Renal cortex interstitium (tissue), 11 donors: ENCODE measurements at regions not wholly inside any gene's neighbourhood (a gene's known extent, or its start where the extent isn't known, plus 50 kb on each side); places are given as distances from the start of the nearest gene placed in this dataset.

Experiments used
- DNase-seq, 11 donors: peaks; one replicate each; pipeline ENCODE4 v3.0.0-alpha.2; 2013; ENCODE audit warnings: low read depth in 9 of 11, low spot score in 4 of 11; ENCODE audit errors: extremely low read depth in 1 of 11

DNA sequence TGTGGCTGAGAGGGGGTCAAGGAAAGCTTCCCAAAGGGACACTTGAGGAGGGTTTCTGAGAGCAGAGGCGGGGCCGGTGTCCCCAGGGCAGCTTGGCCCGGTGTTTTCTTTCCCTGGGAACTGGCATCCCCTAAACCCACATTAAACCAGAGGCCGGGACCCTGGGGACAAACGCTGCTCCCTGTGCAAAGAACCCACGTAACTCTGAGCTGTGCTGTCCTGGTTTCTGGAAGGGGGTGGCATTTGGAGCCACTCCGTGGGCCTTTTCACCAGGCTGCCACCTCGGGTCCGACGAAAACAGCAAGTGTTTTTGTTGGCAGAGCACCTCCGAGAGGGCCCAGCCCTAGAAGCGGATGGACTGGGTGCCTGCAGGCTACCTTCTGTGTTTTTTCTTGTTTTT lies 100.2 kb upstream of the ANO1 start:
- no peak for DNase-seq

DNA sequence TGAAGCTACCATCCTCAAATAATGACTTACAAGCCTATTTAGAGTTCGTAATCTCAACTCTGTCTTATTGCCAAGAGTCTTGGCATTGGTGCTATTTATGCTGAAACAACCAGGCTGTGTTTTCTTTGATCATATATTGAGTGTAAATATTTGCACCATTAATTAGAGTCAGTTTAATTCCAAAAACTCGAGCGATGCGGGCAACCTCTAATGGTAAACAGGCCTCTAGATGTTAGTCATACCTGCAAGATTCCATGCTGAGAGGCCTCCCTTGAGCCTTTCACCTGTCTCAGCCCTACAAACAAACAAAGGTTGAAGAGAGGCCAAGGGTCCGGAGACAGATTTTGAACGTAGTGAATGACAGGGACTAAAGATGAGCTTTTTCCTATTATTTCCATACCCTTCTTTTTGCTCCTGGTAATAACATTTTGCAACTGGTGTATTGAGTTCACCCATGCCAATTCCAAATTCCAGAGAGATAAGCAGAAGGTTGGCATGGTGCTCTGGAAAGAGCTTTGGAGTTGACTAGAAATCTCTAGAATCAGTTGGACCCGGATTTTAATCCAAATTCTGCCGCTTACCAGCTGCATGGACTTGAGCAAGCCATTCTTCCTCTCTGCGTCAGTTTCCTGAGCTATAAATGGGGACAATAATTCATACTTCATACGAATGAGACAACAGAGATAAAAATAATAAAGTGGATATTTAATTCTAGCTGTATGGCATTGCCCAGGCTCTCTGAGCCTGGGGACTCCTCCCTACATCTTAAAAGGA lies 99.1 kb upstream of the ANO1 start:
- DNase-seq: no peak

DNA sequence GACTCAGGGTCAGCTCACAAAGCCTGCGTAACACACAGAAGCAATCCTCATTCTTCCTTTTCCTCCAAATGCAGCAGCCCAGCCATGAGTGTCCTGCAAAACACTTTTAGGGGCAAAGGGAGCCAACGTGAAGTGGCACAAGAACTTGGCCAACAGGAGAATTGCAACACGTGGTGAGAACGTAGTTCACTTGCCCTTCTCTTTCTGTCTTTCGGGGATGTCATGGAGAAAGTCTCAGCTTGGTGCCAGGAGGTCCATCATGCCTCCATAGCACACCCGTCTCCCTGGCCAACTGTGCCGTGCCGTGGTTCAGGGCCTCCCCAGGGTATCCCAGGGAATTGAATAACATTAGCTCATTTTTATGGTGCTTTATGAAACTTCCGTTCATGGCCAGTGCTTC lies 98.5 kb upstream of the ANO1 start:
- DNase-seq: no peak

DNA sequence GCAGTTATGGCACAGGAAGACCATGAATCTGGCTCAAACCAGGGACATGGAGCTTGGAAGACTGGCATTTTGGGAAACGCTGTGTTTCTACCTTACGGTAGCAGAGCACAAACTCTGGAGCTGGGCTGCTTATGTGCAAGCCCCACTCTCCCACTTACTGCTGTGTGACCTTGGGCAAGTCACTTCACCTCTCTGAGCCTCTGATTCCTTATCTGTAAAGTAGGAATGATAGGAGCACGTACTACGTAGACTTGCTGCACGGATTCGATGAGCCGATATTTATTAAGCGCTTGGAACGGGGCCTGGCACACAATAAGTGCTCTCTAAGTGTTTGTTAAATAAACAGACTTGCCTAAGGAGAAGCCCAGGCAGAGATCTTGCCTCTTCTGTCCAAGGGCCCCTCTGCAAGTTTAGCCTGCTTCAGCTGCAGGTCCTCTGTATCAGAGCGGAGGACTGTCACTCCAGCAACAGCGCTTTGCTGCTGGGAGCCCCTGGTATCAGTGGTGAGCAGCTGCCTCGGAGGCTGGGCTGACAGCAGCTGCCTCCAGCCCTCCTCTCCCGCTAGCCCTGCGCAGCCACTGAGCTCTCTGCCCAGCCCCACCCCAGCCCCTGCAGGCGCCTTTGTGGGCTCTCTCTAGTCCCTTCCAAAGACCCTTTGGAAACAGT lies 96.9 kb upstream of the ANO1 start:
- DNase-seq: no peak

DNA sequence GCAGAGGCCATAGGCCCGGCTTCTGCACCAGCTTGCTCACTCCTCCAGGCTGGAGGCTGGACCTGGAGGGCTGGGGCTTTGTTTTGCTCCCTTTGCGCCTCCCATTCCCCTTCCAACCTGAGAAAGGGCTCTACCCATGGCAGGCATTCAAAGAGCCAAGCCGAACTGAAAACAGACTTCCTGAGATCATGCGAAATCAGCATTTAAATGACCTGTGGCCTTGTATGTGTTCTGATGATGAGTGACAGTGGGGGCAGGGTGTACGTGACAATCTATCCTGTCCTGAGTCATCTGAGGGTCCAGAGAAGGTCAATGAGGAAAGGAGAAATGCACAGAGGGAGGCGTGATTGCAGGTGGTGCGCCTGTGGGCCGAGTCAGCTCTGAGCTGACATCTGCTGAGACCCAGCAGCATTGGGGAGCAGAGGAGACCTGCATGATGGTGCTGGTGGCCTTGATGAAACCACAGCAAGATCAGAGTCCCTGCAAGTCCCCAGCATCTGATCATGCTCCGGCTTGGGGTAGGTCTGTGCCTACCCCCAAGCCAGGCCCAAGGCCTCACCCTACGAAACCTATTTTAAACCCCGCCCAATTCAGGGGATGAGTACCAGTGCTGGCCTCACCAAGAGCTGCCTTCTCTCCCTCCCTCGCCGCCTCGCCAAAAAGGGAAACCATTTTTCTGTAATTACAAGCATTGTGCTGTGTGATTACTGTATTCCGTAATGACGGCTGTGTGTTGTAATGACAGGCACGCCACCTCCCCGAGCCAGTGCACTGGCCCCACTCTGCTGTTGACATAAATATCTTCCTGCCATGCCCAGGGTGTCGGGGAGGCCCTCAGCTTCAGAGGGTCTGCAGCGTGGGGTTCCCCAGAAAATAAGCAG lies 95.2 kb upstream of the ANO1 start:
- DNase-seq: no peak

DNA sequence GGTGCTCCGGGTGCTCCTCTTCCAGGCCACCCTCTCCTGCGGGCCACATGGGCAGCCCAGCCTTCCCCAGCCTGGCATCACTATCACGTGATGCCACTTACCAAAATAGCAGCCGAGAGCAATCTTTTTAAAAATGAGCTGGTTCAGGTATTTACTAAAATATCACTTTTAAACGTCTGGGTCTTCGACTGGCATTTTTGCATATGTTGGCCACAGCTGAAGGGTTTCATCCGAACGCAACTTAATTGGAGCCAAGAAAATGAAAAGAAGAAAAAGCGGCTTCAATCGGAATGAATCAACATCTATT lies 94.6 kb upstream of the ANO1 start:
- DNase-seq: no peak

DNA sequence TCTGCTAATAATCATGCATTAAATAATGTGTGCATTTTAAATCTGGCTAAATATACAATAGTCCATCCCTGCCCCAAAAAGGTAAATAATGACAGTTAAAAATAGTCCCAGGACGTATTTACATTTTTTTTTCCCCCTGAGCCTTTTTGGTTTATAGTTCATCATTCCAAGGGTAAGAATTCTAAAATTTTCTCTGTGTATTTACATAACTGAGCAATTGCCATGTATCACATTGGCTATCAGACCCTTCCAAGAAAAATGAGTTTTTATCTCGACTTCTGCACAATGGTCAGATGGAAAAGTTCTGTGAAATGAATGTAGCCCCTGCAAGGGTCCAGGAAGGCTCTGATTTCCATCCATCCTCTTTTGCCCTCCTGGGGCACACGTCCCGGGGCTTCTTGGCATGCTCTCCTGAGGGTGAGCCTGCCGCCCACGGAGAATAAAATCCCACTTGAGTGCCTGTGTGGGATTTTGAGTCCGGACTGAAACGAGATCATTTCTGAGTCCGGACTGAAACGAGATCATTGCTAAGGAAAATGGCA lies 94.1 kb upstream of the ANO1 start:
- DNase-seq: no peak

DNA sequence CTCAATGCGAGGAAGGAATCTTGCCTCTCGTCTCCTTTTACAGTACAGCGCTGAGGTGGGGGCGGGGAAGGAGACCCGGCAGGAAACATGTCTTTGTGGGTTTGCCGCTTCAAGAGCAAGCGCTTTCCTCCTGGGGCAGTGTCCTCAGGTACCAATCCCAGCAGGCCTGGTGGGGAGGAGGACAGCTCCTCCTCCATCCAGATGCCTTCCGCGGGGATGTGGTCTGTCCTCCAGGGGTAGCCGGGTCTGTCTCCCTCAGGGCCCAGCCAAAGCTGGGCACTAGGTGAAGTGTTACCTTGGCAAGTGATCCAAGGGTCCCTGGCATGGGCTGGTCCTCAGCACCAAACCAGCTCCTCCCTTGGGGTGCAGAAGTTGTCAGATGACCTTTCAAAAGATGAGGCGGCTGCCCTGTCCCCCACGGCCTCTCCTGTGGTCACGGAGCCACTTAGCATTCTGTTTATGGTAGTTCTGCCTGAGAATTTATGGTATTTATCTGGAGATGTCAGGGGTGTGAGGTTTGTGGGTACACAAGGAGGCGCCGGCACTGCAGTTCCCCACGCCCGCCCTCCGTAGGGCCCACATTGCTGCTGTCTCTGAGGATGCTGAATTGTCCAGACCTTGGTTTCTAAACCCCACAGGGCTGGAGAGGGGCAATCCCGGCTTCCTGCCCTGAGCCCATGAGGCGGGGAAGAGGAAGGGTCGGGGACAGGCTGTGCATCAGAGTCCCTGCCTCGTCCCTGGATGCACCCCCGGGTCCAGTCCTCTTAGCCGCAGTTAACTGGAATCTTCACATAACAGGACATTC lies 93.5 kb upstream of the ANO1 start:
- peak in 1 of 11 donors; percentile 26 for DNase-seq

DNA sequence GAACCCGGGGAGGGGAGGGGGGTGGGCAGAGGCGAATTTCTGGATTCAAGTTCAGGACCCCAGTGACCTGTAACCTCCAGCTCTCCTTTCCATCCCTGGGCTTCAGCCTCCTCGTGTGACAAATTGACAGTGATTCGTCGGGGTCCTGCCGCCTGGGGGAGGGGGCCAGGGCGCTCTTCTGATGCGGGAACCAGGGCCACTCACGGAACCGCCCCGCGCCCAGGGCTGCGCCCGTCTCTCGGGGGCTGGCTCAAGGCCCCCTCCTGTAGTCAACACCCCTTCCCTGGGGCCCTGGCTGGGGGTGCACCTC lies 92.8 kb upstream of the ANO1 start:
- DNase-seq: no peak

DNA sequence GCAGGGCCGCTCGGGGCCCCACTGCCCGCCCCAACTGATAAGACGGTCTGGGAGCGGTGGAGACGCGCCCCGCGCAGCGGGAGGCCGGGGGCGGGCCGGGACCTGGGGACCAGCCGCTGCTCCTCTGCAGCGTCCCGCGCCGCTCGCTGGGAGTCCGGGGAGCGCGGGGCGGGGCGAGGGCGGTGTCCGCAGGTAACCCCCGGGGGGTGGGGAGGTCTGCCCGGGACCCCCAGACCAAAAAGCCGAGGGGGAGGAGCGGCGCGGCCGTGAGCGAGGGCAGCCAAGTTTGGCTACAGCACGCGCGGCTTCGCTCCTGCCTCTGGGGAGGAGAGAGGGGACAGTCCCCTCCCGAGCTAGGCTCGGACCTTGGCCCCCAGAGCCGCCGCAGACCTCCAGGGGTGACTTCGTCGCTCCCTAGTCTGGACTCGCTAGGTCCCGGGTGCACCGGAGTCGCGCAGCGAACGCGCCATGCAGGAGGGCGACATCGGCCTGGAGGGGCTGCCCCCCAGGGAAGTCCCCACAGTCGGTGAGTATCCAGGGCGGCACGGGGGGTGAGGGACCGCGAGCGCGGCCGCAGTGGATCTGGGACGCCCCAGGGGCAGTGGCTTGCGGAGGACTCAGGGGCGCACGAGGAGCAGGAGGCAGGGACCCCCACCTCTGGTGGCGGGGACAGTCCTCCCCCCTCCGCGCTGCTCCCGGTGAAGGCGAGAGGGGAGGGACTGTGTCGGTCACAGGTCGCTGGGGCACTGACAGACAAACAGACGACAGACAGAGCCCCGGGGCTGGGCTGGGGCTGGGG lies 92.3 kb upstream of the ANO1 start:
- no peak for DNase-seq

DNA sequence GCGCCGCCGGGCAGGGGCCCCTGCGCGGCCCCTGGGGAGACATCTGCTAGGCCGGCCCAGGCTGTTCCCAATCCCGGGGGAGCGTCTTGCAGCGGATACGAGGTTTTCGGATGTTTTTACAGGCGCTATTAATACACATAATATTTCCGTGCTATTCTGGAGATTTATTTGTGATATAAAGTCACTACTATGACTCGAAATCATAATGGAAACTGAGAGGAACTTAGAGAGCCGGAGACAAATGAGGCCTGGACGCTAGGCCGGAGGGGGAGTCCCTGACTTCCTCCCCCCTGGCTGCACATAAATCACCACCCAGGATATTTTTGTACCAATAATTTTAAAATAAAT lies 91.7 kb upstream of the ANO1 start:
- no peak for DNase-seq

DNA sequence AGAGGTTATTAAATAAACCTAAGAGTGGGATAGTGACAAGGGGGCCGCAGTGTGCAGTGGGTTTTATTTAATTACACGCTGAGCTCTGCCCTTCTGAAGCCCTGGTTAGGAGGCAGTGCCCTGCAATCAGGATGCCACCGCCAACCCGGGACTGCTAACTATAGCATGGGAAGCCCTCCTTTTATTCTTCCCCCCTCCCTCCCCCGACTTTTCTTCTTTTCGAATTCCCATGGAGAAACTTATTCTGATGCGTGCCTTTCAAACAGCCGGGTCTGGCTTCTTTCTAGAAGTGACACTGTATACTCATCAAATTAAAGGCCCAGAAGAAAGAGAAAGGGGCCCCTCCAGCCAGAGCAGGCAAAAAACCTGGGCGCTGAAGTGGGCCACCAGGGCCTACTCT lies 91.3 kb upstream of the ANO1 start:
- DNase-seq: no peak

DNA sequence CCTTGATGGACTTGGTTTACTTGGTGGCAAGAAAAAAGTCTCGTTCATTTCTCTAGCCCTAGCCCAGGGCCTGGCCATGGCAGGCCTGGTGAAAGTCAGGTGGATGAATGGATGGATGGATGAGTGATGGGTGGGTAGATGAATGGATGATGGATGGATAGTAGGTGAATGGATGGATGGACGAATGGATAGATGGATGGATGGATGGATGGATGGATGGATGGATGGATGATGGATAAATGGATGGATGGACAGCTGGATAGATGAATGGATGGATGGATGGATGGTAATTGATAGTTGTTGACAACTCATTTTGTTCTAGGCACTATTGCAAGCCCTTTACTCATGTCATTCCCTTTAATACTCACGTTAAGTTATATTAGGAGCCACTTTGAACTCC lies 86.1 kb upstream of the ANO1 start:
- no peak for DNase-seq

DNA sequence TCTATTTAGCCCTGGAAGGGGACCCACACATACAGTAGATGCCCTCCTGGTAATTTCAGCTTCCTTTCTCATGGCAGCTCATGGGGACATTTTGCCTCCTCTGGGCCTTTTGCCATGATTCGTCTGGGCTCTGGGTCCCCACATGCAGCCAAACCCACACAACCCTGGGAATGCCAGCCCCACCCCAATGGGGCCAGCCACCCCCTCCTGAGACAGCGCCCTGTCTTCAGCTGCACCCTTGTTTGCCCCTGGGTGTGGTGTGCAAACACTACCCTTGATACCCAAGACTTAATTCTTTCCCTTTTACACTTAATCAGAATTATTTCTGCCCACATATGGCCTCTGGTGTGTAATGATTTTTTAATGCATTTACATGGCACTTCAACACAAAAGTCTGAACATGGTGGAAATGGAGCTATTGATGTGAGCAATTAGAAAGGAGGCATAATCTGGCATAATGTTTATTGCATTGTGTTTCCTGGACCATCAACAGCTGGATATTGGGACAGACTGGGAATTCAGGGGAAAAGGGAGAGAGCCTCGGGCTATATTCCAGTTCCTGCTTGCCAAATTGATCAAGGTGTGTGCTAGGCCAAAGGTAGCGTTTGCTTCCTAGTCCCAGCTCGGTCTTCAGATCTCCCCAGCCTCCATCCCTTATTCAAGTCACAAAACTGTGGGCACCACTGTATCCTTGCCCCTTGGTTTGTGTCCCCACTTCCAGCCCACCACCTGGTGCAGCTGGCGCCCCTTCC lies 85.0 kb upstream of the ANO1 start:
- DNase-seq: no peak

DNA sequence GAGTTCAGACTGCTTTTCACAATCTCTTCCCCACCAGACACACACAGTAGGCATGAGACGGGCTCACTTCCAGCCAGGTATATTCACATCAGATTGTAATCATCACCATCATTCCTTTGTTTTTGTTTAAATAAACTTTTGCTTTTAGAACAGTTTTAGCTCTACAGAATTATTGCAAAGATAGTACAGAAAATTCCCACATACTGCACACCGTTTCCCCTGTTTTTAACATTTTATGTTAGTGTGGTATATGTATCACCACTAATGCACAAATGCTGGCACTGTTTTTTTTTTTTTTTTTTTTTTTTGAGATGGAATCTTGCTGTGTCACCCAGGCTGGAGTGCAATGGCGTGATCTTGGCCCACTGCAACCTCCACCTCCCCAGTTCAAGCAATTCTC lies 83.3 kb upstream of the ANO1 start:
- no peak for DNase-seq

DNA sequence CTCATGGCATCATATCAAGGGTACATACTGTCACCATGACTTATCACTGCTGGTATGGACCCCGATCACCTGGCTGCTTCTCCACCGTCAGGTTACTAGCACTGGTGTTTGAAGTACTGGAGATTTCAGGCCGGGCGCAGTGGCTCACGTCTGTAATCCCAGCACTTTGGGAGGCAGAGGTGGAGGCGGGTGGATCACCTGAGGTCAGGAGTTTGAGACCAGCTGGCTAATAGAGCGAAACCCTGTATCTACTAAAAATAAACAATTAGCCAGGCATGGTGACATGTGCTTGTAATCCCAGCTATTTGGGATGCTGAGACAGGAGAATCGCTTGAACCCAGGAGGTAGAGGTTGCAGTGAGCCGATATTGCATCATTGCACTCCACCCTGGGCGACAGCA lies 82.4 kb upstream of the ANO1 start:
- no peak for DNase-seq

DNA sequence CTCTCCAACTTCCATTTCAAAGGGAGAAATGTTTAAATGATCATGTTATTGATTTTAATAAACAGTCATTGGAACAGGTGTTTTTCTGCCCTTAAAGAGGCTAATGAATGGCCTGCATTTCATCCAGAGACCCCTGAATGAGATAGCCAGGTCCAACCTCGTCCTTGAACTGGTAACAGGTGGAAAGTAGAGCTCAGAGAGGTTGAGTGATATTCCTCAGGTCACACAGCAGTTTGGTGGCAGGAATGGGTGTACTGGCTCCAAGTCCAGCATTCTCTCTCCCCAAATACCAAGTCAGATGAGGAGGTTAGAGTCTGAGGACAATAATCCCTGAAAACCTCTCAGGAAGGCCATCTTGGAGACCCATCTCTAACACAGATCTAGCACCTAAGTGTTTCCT lies 81.7 kb upstream of the ANO1 start:
- no peak for DNase-seq

DNA sequence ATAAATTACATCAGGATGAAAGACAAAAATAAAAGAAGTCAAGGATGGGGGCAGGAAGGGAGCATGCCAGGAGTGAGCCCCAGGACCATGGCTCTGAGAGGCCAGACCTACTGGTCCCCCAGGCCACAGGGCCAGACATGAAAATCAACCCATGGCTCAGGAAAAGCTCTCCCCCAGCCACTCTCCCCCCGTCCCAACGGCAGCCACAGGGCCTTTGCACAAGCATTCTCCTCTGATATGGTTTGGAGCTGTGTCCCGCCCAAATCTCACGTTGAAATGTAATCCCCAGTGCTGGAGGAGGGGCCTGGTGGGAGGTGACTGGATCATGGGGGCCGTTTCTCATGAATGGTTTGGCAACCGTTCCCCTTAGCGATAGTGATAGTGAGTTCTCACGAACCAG lies 80.8 kb upstream of the ANO1 start:
- DNase-seq: no peak
